Omental fat pad (tissue), 3 donors: ENCODE measurements at regions not wholly inside any gene's neighbourhood (a gene's known extent, or its start where the extent isn't known, plus 50 kb on each side); places are given as distances from the start of the nearest gene placed in this dataset.

Source experiments
- ATAC-seq: fragments of 150-250 bp; one replicate; pipeline ENCODE4 v1.9.1; 2016; ENCODE audit warnings: mild to moderate bottlenecking, moderate library complexity; ENCODE audit not compliant: low FRiP score
- DNase-seq: peaks from one replicate; pipeline ENCODE4 v3.0.0-alpha.2; 2019; ENCODE audit warnings: low spot score
- TF ChIP-seq, protein P1 (sequence below), 3 donors: fragments of 450-650 bp; IDR thresholded peaks; one replicate each; pipeline ENCODE4 v1.5.1; 2016 to 2017; ENCODE audit warnings: antibody characterized with exemption in 3 of 3, mild to moderate bottlenecking in 3 of 3, moderate library complexity in 2 of 3

DNA sequence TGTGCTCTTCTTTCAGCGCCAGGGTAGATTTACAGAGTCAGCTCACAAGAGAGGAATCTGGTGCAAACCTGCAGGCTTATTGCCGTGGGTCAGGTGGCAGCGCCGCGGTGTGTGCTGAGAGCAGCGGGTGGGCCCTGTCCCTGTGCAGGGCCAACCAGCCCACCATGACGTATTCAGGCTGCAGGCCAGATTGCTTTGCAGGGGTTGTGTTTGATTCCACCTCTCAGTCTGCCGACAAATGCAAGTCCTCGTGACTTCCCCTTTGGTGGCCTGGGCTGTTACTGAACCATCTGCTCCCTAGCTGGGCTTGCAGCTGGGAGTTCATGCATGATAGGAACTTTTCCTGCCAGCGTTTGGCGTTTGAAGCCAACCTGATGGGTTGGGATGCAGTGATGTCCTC is 66.7 kb upstream of the LEP start:
- TF ChIP-seq, protein P1, sequence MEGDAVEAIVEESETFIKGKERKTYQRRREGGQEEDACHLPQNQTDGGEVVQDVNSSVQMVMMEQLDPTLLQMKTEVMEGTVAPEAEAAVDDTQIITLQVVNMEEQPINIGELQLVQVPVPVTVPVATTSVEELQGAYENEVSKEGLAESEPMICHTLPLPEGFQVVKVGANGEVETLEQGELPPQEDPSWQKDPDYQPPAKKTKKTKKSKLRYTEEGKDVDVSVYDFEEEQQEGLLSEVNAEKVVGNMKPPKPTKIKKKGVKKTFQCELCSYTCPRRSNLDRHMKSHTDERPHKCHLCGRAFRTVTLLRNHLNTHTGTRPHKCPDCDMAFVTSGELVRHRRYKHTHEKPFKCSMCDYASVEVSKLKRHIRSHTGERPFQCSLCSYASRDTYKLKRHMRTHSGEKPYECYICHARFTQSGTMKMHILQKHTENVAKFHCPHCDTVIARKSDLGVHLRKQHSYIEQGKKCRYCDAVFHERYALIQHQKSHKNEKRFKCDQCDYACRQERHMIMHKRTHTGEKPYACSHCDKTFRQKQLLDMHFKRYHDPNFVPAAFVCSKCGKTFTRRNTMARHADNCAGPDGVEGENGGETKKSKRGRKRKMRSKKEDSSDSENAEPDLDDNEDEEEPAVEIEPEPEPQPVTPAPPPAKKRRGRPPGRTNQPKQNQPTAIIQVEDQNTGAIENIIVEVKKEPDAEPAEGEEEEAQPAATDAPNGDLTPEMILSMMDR (IDR thresholded peaks at IDR 0.05) = no peak
- ATAC-seq (no peak), DNase-seq (no peak)

DNA sequence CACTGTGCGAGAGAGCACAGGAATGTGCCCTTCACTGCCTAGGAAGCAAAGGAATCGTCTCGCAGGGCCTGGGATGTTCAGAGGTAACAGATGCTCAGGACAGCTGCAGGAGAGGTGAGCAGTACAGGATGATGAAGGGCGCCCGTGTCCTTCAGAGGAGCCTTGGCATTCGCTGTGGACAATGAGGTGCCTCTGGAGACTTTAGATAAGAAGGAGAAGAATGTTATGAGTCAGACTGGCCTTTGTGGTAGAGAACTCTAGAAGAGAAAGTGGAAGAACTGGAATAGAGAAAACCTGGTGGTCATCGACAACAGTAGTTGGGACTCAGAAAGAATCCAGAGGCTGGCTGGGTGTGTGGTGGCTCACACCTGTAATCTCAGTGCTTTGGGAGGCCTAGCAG is 64.4 kb upstream of the LEP start:
- no peak for DNase-seq
- ATAC-seq = no peak

DNA sequence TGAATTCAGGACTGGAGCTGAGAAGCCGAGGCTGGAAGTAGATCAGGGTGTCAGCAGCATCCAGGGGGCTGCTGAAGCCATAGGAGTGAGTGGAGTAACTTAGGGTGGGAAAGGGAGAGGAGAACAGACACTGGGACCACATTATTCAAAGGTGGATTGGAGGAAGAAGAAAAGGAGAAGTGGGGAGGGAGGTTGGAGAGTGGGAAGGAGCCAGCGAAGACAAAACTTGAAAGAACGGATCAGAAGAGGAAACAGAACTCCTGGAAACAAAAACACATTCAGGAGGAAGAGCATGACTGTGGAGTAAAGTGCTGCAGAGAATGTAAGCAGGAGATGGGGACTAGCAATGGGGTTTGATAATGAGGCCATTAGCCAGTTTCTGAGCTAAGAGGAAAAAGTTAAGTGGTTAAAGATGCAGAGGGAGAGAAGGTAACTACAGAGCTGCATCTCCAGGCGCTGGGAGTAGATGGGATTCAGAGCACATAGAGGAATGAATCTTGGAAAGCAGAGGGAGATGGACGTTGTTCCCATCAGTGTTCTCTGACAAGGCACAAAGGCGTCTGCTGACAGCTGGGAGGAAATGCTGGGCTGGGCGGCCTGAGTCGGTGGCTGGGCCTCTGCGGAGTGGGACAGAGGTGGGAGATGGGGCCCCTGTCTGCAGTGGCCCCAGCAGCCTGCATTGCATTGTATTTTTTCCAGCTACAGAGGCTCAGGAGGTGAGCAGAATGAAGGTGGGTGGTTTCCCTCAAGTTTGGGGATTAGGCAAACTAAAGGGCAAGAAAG is 63.1 kb upstream of the LEP start:
- no peak for DNase-seq
- ATAC-seq = no peak
- TF ChIP-seq, protein P1 (IDR thresholded peaks at IDR 0.05) = no peak

More for the DNA sequence above, 64.4 kb upstream of the LEP start:
- TF ChIP-seq, protein P1 (IDR thresholded peaks at IDR 0.05) = no peak

DNA sequence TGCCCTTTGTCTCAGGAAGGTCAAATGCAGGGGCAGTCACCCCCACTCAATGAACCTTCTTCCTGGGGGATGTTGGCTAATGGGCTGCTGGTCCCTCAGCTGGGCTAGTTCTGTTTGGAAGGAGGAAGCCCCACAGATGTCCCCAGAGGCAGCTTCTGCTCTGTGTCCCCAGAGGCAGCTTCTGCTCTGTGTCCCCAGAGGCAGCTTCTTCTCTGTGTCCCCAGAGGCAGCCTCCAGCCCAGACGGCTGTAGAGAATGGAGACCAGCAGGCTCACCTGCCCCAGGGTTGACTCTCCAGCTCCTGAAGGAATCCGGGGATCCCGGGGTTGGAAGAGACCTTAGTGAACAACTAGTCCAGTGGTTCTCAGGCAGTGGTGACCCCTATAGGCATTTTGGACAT is 62.5 kb upstream of the LEP start:
- no peak for ATAC-seq
- DNase-seq = no peak
- TF ChIP-seq, protein P1 (IDR thresholded peaks at IDR 0.05) = no peak

DNA sequence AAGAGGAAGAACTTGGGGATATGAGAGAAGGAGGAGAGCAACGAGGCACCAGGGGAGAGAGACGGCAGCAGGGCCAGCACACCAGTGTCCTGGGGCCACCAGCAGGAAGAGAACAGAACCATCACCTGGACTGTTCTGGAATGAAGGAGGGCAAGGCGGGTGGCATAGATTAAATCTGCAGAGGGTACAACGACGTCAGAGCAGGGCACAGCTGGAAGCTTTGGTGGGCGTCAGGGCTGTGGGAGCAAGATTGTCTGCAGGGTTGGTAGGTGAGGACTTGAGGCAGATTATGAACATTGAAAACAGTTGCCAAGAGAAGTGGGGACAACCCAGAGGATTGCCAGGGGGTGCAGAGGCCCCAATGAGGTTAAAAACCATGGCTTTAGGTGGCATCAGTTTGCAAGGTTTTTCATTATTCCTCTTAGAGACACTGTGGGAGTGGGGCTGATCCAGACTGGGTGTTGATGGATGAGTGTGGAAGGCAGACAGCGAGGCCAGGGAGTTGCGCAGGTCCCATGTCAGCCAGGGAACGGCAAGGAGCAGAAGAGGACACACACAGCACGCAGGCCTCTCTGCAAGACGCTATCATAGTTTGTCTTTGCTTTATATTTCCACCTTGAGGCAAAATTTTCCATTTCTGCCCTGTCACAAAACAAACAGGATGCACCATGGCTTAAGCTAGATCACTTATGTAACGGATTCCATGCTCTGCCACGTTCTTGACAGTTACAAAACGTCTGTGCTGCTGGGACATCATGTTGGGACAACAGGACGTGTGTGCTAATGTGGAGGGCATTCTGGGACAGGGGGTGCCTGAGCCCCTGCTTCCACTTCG is 52.5 kb upstream of the LEP start:
- ATAC-seq (no peak), DNase-seq (no peak)
- TF ChIP-seq, protein P1 (IDR thresholded peaks at IDR 0.05) = no peak

DNA sequence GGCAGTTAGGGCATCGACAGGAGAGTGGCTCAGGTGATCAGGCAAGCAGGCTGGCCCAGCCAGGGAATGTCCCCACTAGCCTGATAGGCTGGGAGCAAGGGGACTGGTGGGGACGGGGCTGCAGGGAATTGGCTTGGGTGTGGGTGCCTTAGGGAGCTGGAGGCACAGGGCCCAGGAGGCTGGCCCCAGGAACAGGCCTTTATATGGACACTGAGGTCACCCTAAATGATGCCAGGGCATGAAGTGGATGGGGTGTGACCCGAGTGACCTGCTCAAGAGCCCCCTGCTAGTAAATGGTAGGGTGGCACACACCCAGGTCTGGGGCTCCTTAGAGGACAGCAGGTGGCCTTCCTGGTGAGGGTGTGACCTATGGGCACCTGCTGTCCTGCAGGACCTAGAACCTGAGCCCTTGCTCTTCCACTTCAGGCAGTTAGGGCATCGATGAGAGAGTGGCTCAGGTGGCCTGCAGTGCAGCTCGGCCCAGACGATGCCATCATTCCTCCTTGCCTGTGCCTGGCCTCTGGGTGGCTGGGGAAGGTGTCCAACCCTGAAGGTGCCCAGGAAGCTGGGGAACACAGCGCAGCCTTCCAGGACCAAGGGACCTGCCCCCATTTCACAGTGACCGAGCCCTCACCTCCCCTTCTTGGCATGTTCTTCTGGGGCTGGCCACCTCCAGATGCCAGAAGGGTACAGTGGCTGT is 51.7 kb upstream of the LEP start:
- TF ChIP-seq, protein P1 (IDR thresholded peaks at IDR 0.05) = no peak
- DNase-seq (no peak), ATAC-seq (no peak)
